Osteoblast (primary cell): ENCODE measurements at regions not wholly inside any gene's neighbourhood (a gene's known extent, or its start where the extent isn't known, plus 50 kb on each side); places are given as distances from the start of the nearest gene placed in this dataset.

Experiments
- DNase-seq: peaks from one replicate; pipeline ENCODE4 v3.0.0; 2011; ENCODE audit warnings: low spot score, mixed read lengths; ENCODE audit not compliant: insufficient read length; ENCODE audit errors: missing footprints
- H2AFZ ChIP-seq: 2 replicates; pipeline ENCODE4 v1.6.0; 2011; ENCODE audit warnings: mild to moderate bottlenecking, low read length
- H3K27ac ChIP-seq: 2 replicates; pipeline ENCODE4 v1.5.1; 2011; ENCODE audit warnings: mild to moderate bottlenecking, low read depth, low read length, moderate library complexity
- H3K27me3 ChIP-seq: 2 replicates; pipeline ENCODE4 v1.6.0; 2012; ENCODE audit warnings: mild to moderate bottlenecking, control low read depth, inconsistent platforms, low read length, moderate library complexity; ENCODE audit not compliant: insufficient read depth
- H3K36me3 ChIP-seq: 2 replicates; pipeline ENCODE4 v1.5.1; 2011; ENCODE audit warnings: mild to moderate bottlenecking, low read length, control low read depth, moderate library complexity; ENCODE audit not compliant: insufficient read depth
- H3K4me1 ChIP-seq: 2 replicates; pipeline ENCODE4 v1.5.1; 2011; ENCODE audit warnings: mild to moderate bottlenecking, low read length, control low read depth, moderate library complexity; ENCODE audit not compliant: insufficient read depth
- H3K4me2 ChIP-seq: 2 replicates; pipeline ENCODE4 v1.6.0; 2011; ENCODE audit warnings: mild to moderate bottlenecking, low read length; ENCODE audit not compliant: insufficient read depth
- H3K4me3 ChIP-seq: fragments of 200-600 bp; sonication (generic); 3 replicates; pipeline ENCODE4 v1.5.1; 2012; ENCODE audit warnings: mild to moderate bottlenecking, low read length, inconsistent platforms; ENCODE audit not compliant: insufficient read depth
- H3K79me2 ChIP-seq: 2 replicates; pipeline ENCODE4 v1.6.0; 2012; ENCODE audit warnings: mild to moderate bottlenecking, low read length, control low read depth, inconsistent platforms; ENCODE audit not compliant: insufficient read depth
- H3K9me3 ChIP-seq: 2 replicates; pipeline ENCODE4 v1.5.1; 2011; ENCODE audit warnings: low read depth, low read length, control low read depth
- H4K20me1 ChIP-seq: 2 replicates; pipeline ENCODE4 v1.6.0; 2012; ENCODE audit warnings: mild to moderate bottlenecking, low read length, control low read depth; ENCODE audit not compliant: insufficient read depth
- CTCF ChIP-seq: IDR thresholded peaks from 2 replicates; pipeline ENCODE4 v1.5.1; 2011; ENCODE audit warnings: mild to moderate bottlenecking, low read depth, low read length, moderate library complexity; ENCODE audit errors: extremely low read depth

- Histone ChIP-seq H3K27me3 (no peaks in the 10 kb centered on the region), H2AFZ (no peak overlapping the region), H3K36me3 (no peaks in the 10 kb centered on the region), H3K9me3 (peaks cover 2% of the 10 kb centered on the region), H3K27ac (no peak overlapping the region), H3K4me2 (no peak overlapping the region), H3K4me3 (no peak overlapping the region), H3K79me2 (no peaks in the 10 kb centered on the region), H4K20me1 (no peaks in the 10 kb centered on the region), H3K4me1 (no peaks in the 10 kb centered on the region)
- TF ChIP-seq CTCF: no peak
- DNase-seq: no peak
Observed at GRCh38 chr11:80944758-80945157, 1503.9 kb upstream of the TENM4 start.

GRCh38 chr11:80943226-80943625 lies 1502.4 kb upstream of the TENM4 start:
- H3K9me3 ChIP-seq: peaks cover 2% of the 10 kb centered on the region
- no peaks in the 10 kb centered on the region for H3K4me1 ChIP-seq
- no peak overlapping the region for H3K27ac ChIP-seq
- H2AFZ ChIP-seq: no peak overlapping the region
- DNase-seq: no peak
- no peaks in the 10 kb centered on the region for H4K20me1 ChIP-seq
- no peaks in the 10 kb centered on the region for H3K79me2 ChIP-seq
- no peaks in the 10 kb centered on the region for H3K27me3 ChIP-seq
- no peak overlapping the region for H3K4me2 ChIP-seq
- H3K36me3 ChIP-seq: no peaks in the 10 kb centered on the region
- TF ChIP-seq CTCF: no peak
- H3K4me3 ChIP-seq: no peak overlapping the region

- no peaks in the 10 kb centered on the region for H4K20me1 ChIP-seq
- no peak overlapping the region for H3K27ac ChIP-seq
- no peaks in the 10 kb centered on the region for H3K79me2 ChIP-seq
- no peaks in the 10 kb centered on the region for H3K27me3 ChIP-seq
- no peak for DNase-seq
- H3K36me3 ChIP-seq: no peaks in the 10 kb centered on the region
- H3K4me2 ChIP-seq: no peak overlapping the region
- no peaks in the 10 kb centered on the region for H3K4me1 ChIP-seq
- TF ChIP-seq CTCF: no peak
- H3K4me3 ChIP-seq: no peak overlapping the region
- no peak overlapping the region for H2AFZ ChIP-seq
- H3K9me3 ChIP-seq: no peaks in the 10 kb centered on the region
Observed at GRCh38 chr11:80937842-80938241, 1497.0 kb upstream of the TENM4 start.

- TF ChIP-seq CTCF: no peak
- no peaks in the 10 kb centered on the region for H3K36me3 ChIP-seq
- no peaks in the 10 kb centered on the region for H3K27me3 ChIP-seq
- no peak overlapping the region for H3K4me3 ChIP-seq
- DNase-seq: no peak
- H4K20me1 ChIP-seq: no peaks in the 10 kb centered on the region
- no peak overlapping the region for H2AFZ ChIP-seq
- no peaks in the 10 kb centered on the region for H3K79me2 ChIP-seq
- no peak overlapping the region for H3K4me2 ChIP-seq
- no peaks in the 10 kb centered on the region for H3K4me1 ChIP-seq
- no peak overlapping the region for H3K27ac ChIP-seq
- no peaks in the 10 kb centered on the region for H3K9me3 ChIP-seq
Observed at GRCh38 chr11:80930038-80930437, 1489.2 kb upstream of the TENM4 start.
